Calu3 (cell line): ENCODE measurements at regions not wholly inside any gene's neighbourhood (a gene's known extent, or its start where the extent isn't known, plus 50 kb on each side); places are given as distances from the start of the nearest gene placed in this dataset.

Experiments used
- BruUV-seq: library from RNA; stranded (reverse); fragments of 400-500 nt; replicated peaks from 2 replicates; lab custom pipeline; 2021; lab: Mats Ljungman, UMichigan
- CTCF ChIA-PET: fragments of 300-600 bp; sonication (Branson Sonifier 250); formaldehyde crosslinking; loops from one replicate; lab custom pipeline; 2022; ENCODE audit warnings: antibody characterized with exemption; lab: Charles Lee
- DNase-seq: peaks from one replicate; pipeline ENCODE4 v3.0.0; 2022
- H3K27ac Mint-ChIP-seq: one replicate; pipeline ENCODE4 v1.8.0; 2022; ENCODE audit warnings: mixed read lengths; ENCODE audit not compliant: unreplicated experiment
- H3K27me3 Mint-ChIP-seq: one replicate; pipeline ENCODE4 v1.8.0; 2022; ENCODE audit warnings: mixed read lengths; ENCODE audit not compliant: unreplicated experiment
- H3K36me3 Mint-ChIP-seq: one replicate; pipeline ENCODE4 v1.8.0; 2022; ENCODE audit warnings: mild to moderate bottlenecking, moderate library complexity, mixed read lengths; ENCODE audit not compliant: insufficient read depth, unreplicated experiment
- H3K4me1 Mint-ChIP-seq: one replicate; pipeline ENCODE4 v1.8.0; 2022; ENCODE audit warnings: mild to moderate bottlenecking, low read depth, mixed read lengths; ENCODE audit not compliant: unreplicated experiment
- H3K4me3 Mint-ChIP-seq: one replicate; pipeline ENCODE4 v1.8.0; 2022; ENCODE audit warnings: mild to moderate bottlenecking, low read depth, moderate library complexity, mixed read lengths; ENCODE audit not compliant: unreplicated experiment
- H3K9me3 Mint-ChIP-seq: one replicate; pipeline ENCODE4 v1.8.0; 2022; ENCODE audit warnings: low read depth, mixed read lengths; ENCODE audit not compliant: unreplicated experiment
- intact Hi-C: fragments of 100-400 bp; cut with micrococcal nuclease; formaldehyde crosslinking; loops from one replicate; pipeline ENCODE4 v1.10.0; 2022; ENCODE audit not compliant: unreplicated experiment
- TF ChIP-seq, protein P1 (sequence below): fragments of 200-600 bp; IDR thresholded peaks from one replicate; pipeline ENCODE4 v1.8.0; 2022; ENCODE audit warnings: antibody characterized with exemption; ENCODE audit not compliant: unreplicated experiment

DNA sequence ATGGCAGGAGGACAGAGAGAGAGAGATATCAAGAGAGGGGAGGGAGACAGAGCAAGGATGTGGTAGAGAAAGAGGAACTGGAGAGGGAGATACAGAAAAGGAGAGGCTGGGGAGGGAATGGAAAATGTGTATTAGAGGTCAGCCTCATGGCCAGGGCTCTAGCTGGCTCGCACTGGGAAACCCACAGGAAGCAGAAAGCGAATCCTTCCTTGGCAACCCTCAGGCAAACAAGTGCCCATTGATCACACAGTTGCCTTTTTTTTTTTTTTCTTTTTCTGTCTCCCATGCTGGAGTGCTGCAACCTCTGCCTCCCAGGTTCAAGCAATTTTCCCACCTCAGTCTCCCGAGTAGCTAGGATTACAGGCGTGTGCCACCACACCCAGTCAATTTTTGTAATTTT lies 391.2 kb downstream of the TYW1 start:
- no TSS peak for BruUV-seq
- intact Hi-C loops: no loop called here
- Mint-ChIP-seq H3K27me3 (peaks cover 13% of the 10 kb centered on the region), H3K4me3 (no peak overlapping the region), H3K36me3 (no peaks in the 10 kb centered on the region), H3K4me1 (no peaks in the 10 kb centered on the region), H3K27ac (no peak overlapping the region), H3K9me3 (no peaks in the 10 kb centered on the region)
- CTCF ChIA-PET: no interaction called here
- no peak for DNase-seq
- TF ChIP-seq, protein P1, sequence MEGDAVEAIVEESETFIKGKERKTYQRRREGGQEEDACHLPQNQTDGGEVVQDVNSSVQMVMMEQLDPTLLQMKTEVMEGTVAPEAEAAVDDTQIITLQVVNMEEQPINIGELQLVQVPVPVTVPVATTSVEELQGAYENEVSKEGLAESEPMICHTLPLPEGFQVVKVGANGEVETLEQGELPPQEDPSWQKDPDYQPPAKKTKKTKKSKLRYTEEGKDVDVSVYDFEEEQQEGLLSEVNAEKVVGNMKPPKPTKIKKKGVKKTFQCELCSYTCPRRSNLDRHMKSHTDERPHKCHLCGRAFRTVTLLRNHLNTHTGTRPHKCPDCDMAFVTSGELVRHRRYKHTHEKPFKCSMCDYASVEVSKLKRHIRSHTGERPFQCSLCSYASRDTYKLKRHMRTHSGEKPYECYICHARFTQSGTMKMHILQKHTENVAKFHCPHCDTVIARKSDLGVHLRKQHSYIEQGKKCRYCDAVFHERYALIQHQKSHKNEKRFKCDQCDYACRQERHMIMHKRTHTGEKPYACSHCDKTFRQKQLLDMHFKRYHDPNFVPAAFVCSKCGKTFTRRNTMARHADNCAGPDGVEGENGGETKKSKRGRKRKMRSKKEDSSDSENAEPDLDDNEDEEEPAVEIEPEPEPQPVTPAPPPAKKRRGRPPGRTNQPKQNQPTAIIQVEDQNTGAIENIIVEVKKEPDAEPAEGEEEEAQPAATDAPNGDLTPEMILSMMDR: no peak

DNA sequence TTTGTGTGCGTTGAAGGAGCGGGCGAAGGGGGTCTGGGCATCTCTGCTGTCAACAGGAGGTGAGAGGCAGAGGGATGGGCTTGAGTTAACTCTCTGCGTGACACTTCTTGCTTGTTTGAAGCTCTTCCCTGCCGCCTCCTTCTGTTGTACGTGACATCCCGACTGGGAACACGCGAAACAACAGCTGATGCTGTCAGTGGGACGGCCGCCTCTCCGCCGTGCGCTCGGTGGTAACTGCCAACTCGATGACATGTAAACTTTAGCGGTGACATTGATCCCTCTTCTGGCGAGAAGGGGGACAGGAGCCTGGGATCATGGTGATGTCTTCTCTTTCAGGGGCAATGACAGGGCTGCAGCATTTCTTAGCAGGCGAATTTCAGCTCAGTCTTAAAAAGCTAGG lies 394.5 kb downstream of the TYW1 start:
- H3K4me3 Mint-ChIP-seq: no peak overlapping the region
- H3K9me3 Mint-ChIP-seq: no peaks in the 10 kb centered on the region
- no peak for DNase-seq
- no peaks in the 10 kb centered on the region for H3K4me1 Mint-ChIP-seq
- H3K36me3 Mint-ChIP-seq: no peaks in the 10 kb centered on the region
- no TSS peak for BruUV-seq
- H3K27ac Mint-ChIP-seq: no peak overlapping the region
- CTCF ChIA-PET: no interaction called here
- TF ChIP-seq, protein P1: no peak
- H3K27me3 Mint-ChIP-seq: peaks cover 13% of the 10 kb centered on the region
- intact Hi-C loops: no loop called here

DNA sequence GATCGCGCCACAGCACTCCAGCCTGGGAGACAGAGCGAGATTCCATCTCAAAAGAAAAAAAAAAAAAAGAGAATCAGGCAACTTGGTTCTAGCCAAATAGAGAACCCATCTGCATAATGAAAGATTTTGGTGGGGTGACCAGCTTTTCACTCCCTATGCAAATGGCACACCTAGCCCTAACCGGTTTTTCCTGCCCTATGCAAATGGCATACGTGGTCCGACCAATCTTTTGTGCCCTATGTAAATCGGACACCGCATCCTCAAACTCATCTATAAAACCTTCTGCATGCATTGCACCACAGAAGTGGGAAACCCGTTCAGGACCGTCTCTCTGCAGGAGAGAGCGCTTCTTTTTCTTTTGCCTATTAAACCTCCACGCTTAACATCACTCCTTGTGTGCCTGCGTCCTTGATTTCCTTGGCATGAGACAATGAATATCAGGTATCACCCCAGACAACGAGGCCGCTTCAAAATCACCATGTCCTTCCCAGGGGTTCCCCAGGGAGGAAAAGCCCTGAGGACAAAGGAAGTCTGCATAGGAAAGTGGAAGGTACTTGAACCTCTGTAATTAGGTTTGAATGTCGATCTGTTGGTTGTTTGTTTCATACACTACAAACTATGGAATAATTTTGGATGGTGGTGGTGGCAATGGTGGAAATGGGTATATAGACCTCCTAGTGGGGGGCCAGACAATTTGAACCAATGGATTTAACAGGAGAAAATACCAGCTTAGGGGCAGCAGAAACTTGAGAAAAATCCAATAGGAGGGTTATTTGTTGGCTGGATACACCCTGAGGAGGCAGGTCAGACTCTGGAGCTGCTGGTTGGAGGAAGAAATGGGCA lies 396.2 kb downstream of the TYW1 start:
- Mint-ChIP-seq H3K9me3 (no peaks in the 10 kb centered on the region), H3K36me3 (no peaks in the 10 kb centered on the region), H3K4me3 (no peak overlapping the region), H3K27ac (no peak overlapping the region), H3K27me3 (peaks cover 5% of the 10 kb centered on the region), H3K4me1 (no peaks in the 10 kb centered on the region)
- no peak for DNase-seq
- CTCF ChIA-PET: no interaction called here
- intact Hi-C loops: no loop called here
- no TSS peak for BruUV-seq
- TF ChIP-seq, protein P1: no peak

DNA sequence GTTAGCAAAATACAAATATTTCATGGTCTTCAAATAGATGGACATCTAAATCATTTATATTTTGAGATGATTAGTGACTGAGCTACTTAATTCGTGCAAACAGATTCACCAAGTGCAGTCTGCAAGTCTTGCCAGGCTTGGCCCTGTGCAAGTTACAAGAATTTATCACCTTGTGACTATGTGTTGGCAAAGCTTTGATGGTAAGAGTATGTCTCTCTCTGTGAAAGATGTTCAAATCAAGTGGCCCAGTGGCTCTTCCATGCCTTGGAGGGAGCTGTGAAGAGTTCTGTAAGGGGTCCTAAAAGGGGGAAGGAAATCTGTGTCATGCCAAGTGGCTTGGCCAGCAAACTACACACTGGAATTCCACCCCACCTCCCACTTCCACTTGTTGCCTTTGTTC lies 397.3 kb downstream of the TYW1 start:
- Mint-ChIP-seq H3K36me3 (no peaks in the 10 kb centered on the region), H3K9me3 (no peaks in the 10 kb centered on the region), H3K27ac (no peak overlapping the region), H3K27me3 (no peaks in the 10 kb centered on the region), H3K4me1 (no peaks in the 10 kb centered on the region), H3K4me3 (no peak overlapping the region)
- BruUV-seq: no TSS peak
- no peak for DNase-seq
- CTCF ChIA-PET: no interaction called here
- intact Hi-C loops: no loop called here
- TF ChIP-seq, protein P1: no peak
